K562 (cell line): ENCODE measurements at regions not wholly inside any gene's neighbourhood (a gene's known extent, or its start where the extent isn't known, plus 50 kb on each side); places are given as distances from the start of the nearest gene placed in this dataset.
A peak's percentile ranks its signal among the peaks of the same experiment; 100 is the strongest.

Experiments used
- ARHGAP35 ChIP-seq: fragments of 450-650 bp; IDR thresholded peaks from 2 replicates; pipeline ENCODE4 v1.6.1; 2018; ENCODE audit not compliant: partially characterized antibody
- CBX2 ChIP-seq: fragments of 200-600 bp; sonication (generic); IDR thresholded peaks from one replicate; pipeline ENCODE4 v1.6.1; 2012; ENCODE audit warnings: mild to moderate bottlenecking, low read length, inconsistent platforms; ENCODE audit not compliant: insufficient read depth, poor library complexity, severe bottlenecking
- CCAR2 ChIP-seq: fragments of 200-400 bp; formaldehyde crosslinking; IDR thresholded peaks from 2 replicates; pipeline ENCODE4 v1.6.1; 2017; ENCODE audit warnings: mild to moderate bottlenecking, low read depth, low read length
- CEBPG ChIP-seq, 3 experiments: fragments of 200-800 bp in 1 of 3; sonication (Bioruptor generic) in 1 of 3; sonication (generic) in 1 of 3; formaldehyde crosslinking in 1 of 3; IDR thresholded peaks in 2 of 3; conservative IDR thresholded peaks in 1 of 3; 2 replicates each; pipeline versions ENCODE4 v1.6.1 to v1.8.0; 2016 to 2022; ENCODE audit warnings: missing compliant biosample characterization in 2 of 3, missing genetic modification characterization in 2 of 3, mild to moderate bottlenecking in 1 of 3, missing genetic modification reagents in 1 of 3
- CREM ChIP-seq: IDR thresholded peaks from 2 replicates; pipeline ENCODE4 v1.6.1; 2014; ENCODE audit warnings: antibody characterized with exemption, low read depth
- EGR1 ChIP-seq: fragments of 450-650 bp; conservative IDR thresholded peaks from 2 replicates; pipeline ENCODE4 v1.6.1; 2017; ENCODE audit warnings: mild to moderate bottlenecking
- ETV6 ChIP-seq, 3 experiments: fragments of 150-350 bp in 1 of 3; sonication (generic) in 1 of 3; formaldehyde crosslinking in 1 of 3; IDR thresholded peaks; 2 replicates each; pipeline versions ENCODE4 v1.6.1 to v1.8.0; 2014 to 2022; ENCODE audit warnings: borderline replicate concordance in 2 of 3, low read depth in 2 of 3, antibody characterized with exemption in 1 of 3, low read length in 1 of 3, mild to moderate bottlenecking in 1 of 3, missing genetic modification reagents in 1 of 3
- GATA2 ChIP-seq: sonication (generic); formaldehyde crosslinking; IDR thresholded peaks from 2 replicates; pipeline ENCODE4 v1.4.0; 2020; ENCODE audit warnings: mild to moderate bottlenecking, missing genetic modification reagents
- HDAC3 ChIP-seq: fragments of 450-650 bp; IDR thresholded peaks from 2 replicates; pipeline ENCODE4 v1.6.1; 2018; ENCODE audit warnings: borderline replicate concordance, mild to moderate bottlenecking, moderate library complexity; ENCODE audit not compliant: partially characterized antibody
- HMG20B ChIP-seq: fragments of 250-450 bp; sonication (Bioruptor Pico); IDR thresholded peaks from 2 replicates; pipeline ENCODE4 v1.5.0; 2021; ENCODE audit warnings: mild to moderate bottlenecking
- KLF13 ChIP-seq: fragments of 450-650 bp; IDR thresholded peaks from 2 replicates; pipeline ENCODE4 v1.6.1; 2016; ENCODE audit warnings: missing genetic modification characterization, low read depth, mild to moderate bottlenecking, missing compliant biosample characterization, moderate library complexity, borderline replicate concordance
- RFX7 ChIP-seq: fragments of 250-450 bp; sonication (Bioruptor Pico); IDR thresholded peaks from 2 replicates; pipeline ENCODE4 v1.5.1; 2021; ENCODE audit warnings: mild to moderate bottlenecking
- SAFB2 ChIP-seq: fragments of 200-400 bp; formaldehyde crosslinking; IDR thresholded peaks from 2 replicates; pipeline ENCODE4 v1.6.1; 2018; ENCODE audit warnings: borderline replicate concordance, low read length, low read depth, moderate library complexity; ENCODE audit not compliant: severe bottlenecking
- ZFPM2 ChIP-seq: fragments of 250-450 bp; sonication (Bioruptor Pico); IDR thresholded peaks from 2 replicates; pipeline ENCODE4 v1.5.1; 2022; ENCODE audit warnings: mild to moderate bottlenecking
- ZNF197 ChIP-seq: fragments of 200-800 bp; sonication (Bioruptor generic); IDR thresholded peaks from 2 replicates; pipeline ENCODE4 v1.6.1; 2016; ENCODE audit warnings: low read depth, missing genetic modification characterization, missing compliant biosample characterization
- ZNF431 ChIP-seq: sonication (generic); formaldehyde crosslinking; IDR thresholded peaks from 2 replicates; pipeline ENCODE4 v1.8.0; 2022; ENCODE audit warnings: mild to moderate bottlenecking, missing genetic modification reagents
- ZNF699 ChIP-seq: fragments of 250-450 bp; sonication (Bioruptor Pico); IDR thresholded peaks from 2 replicates; pipeline ENCODE4 v1.8.0; 2021; ENCODE audit warnings: mild to moderate bottlenecking, moderate library complexity; ENCODE audit not compliant: insufficient replicate concordance
- TF ChIP-seq, protein P1 (sequence below): fragments of 450-650 bp; IDR thresholded peaks from 2 replicates; pipeline ENCODE4 v1.6.1; 2016; ENCODE audit warnings: mild to moderate bottlenecking
- TF ChIP-seq, protein P2 (sequence below): sonication (generic); IDR thresholded peaks from 2 replicates; pipeline ENCODE4 v1.6.1; 2016
- TF ChIP-seq, protein P3 (sequence below): fragments of 250-450 bp; sonication (Bioruptor Pico); IDR thresholded peaks from 2 replicates; pipeline ENCODE4 v1.4.0; 2020; ENCODE audit warnings: borderline replicate concordance

DNA sequence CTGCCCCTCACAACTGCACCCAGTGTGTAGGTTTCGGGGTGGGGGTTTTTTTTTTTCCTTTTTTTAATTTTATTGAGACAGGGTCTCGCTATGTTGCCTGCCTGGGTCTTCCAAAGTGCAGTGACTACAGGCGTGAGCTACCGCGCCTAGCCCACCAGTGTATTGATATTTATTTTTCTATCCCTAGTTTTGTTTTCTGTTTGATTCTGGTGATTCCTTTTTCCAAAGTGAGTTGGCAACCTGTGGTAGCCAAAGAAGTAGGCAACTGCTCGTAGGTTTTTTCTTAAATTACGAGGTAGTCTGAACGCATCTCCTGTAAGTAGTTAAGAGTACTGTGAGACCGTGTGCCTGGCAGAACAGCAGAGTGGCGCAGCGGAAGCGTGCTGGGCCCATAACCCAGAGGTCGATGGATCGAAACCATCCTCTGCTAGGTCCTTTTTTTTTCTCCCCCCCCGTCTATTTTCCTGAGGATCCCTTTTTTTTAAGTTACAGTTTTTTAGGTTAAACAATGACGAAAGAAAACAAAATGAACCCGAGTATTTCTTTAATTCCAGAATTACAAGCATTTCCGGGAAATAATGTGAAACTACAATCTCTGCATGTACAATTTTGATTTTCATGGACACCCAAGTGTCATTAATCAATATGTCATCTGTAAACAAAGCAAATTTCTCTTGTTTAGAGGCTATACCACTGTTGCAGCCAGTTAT lies 78.7 kb upstream of the BTN3A2 start (continued):
- TF ChIP-seq, protein P1, sequence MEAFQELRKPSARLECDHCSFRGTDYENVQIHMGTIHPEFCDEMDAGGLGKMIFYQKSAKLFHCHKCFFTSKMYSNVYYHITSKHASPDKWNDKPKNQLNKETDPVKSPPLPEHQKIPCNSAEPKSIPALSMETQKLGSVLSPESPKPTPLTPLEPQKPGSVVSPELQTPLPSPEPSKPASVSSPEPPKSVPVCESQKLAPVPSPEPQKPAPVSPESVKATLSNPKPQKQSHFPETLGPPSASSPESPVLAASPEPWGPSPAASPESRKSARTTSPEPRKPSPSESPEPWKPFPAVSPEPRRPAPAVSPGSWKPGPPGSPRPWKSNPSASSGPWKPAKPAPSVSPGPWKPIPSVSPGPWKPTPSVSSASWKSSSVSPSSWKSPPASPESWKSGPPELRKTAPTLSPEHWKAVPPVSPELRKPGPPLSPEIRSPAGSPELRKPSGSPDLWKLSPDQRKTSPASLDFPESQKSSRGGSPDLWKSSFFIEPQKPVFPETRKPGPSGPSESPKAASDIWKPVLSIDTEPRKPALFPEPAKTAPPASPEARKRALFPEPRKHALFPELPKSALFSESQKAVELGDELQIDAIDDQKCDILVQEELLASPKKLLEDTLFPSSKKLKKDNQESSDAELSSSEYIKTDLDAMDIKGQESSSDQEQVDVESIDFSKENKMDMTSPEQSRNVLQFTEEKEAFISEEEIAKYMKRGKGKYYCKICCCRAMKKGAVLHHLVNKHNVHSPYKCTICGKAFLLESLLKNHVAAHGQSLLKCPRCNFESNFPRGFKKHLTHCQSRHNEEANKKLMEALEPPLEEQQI, result peak; percentile 69; the same call in 1 of the 2 replicates
- no peak for TF ChIP-seq ZFPM2 (CRISPR knock-in tag)
- TF ChIP-seq EGR1, result no peak
- TF ChIP-seq ETV6 (IDR thresholded peaks at IDR 0.05; ENCODE audit: borderline replicate concordance in 1 of 2, low read depth in 2 of 2, low read length in 1 of 2), result no peak
- no peak for TF ChIP-seq ETV6 (CRISPR knock-in tag; IDR thresholded peaks at IDR 0.05; ENCODE audit: borderline replicate concordance)
- no peak for TF ChIP-seq HMG20B (CRISPR knock-in tag)
- TF ChIP-seq, protein P2, sequence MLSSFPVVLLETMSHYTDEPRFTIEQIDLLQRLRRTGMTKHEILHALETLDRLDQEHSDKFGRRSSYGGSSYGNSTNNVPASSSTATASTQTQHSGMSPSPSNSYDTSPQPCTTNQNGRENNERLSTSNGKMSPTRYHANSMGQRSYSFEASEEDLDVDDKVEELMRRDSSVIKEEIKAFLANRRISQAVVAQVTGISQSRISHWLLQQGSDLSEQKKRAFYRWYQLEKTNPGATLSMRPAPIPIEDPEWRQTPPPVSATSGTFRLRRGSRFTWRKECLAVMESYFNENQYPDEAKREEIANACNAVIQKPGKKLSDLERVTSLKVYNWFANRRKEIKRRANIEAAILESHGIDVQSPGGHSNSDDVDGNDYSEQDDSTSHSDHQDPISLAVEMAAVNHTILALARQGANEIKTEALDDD, result no peak
- TF ChIP-seq SAFB2, result no peak
- TF ChIP-seq, protein P3, sequence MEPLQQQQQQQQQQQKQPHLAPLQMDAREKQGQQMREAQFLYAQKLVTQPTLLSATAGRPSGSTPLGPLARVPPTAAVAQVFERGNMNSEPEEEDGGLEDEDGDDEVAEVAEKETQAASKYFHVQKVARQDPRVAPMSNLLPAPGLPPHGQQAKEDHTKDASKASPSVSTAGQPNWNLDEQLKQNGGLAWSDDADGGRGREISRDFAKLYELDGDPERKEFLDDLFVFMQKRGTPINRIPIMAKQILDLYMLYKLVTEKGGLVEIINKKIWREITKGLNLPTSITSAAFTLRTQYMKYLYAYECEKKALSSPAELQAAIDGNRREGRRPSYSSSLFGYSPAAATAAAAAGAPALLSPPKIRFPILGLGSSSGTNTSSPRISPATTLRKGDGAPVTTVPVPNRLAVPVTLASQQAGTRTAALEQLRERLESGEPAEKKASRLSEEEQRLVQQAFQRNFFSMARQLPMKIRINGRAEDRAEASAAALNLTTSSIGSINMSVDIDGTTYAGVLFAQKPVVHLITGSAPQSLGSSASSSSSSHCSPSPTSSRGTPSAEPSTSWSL (CRISPR knock-in tag), result no peak
- peak; percentile 23; the same call in 1 of the 2 replicates for TF ChIP-seq CREM
- TF ChIP-seq CCAR2, result no peak
- no peak for TF ChIP-seq HDAC3
- no peak for TF ChIP-seq CBX2
- TF ChIP-seq GATA2, result no peak
- no peak for TF ChIP-seq ZNF699
- no peak for TF ChIP-seq ZNF431 (CRISPR knock-in tag)
- TF ChIP-seq ZNF197 (CRISPR knock-in tag), result 0 out of 2 replicates have a peak, but pooled peaks have one; percentile 68
- TF ChIP-seq CEBPG (CRISPR knock-in tag; IDR thresholded peaks at IDR 0.05), result no peak
- no peak for TF ChIP-seq CEBPG (tag; conservative IDR thresholded peaks at IDR 0.05 in 1 of 2, IDR thresholded peaks at IDR 0.05 in 1 of 2)
- TF ChIP-seq ARHGAP35, result no peak
- no peak for TF ChIP-seq RFX7
- TF ChIP-seq KLF13 (tag), result 0 out of 2 replicates have a peak, but pooled peaks have one; percentile 26
